ENCODE measurements at regions not wholly inside any gene's neighbourhood (a gene's known extent, or its start where the extent isn't known, plus 50 kb on each side); places are given as distances from the start of the nearest gene placed in this dataset.

- Histone ChIP-seq H3K9ac (ENCODE audit: low read depth, low read length, poor library complexity, severe bottlenecking) (no peak overlapping the region), H4K20me1 (ENCODE audit: insufficient read depth, low read length, poor library complexity, severe bottlenecking) (no peaks in the 10 kb centered on the region), H3F3A (ENCODE audit: low read depth) (no peaks in the 10 kb centered on the region), H3K4me1 (ENCODE audit: insufficient read depth, low read length, poor library complexity, severe bottlenecking) (no peaks in the 10 kb centered on the region), H3K4me2 (ENCODE audit: low read depth, low read length, poor library complexity, severe bottlenecking) (no peak overlapping the region), H3K36me3 (ENCODE audit: insufficient read depth, low read length) (no peaks in the 10 kb centered on the region), H3K9me3 (ENCODE audit: insufficient read depth, low read depth, low read length) (no peaks in the 10 kb centered on the region), H3K4me3 (ENCODE audit: low read length, poor library complexity, severe bottlenecking) (no peak overlapping the region), H3K27me3 (ENCODE audit: insufficient read depth, low read length, poor library complexity, severe bottlenecking) (no peaks in the 10 kb centered on the region), H3K79me2 (ENCODE audit: insufficient read depth, low read length) (no peaks in the 10 kb centered on the region), H3K9me2 (replicated peaks; ENCODE audit: low read depth, low read length) (no peaks in the 10 kb centered on the region), H2AFZ (ENCODE audit: low read length) (no peak overlapping the region)
- no peak for TF ChIP-seq EZH2phosphoT487 (IDR thresholded peaks at IDR 0.05; ENCODE audit: borderline replicate concordance)
- no peak for TF ChIP-seq CTCF (conservative IDR thresholded peaks at IDR 0.05; ENCODE audit: low read length)
Observed at GRCh38 chr1:56098946-56099345, 480.4 kb downstream of the PLPP3 start.

GRCh38 chr1:56097713-56098112, 481.6 kb downstream of the PLPP3 start:
- no peaks in the 10 kb centered on the region for H3K27me3 ChIP-seq (ENCODE audit: insufficient read depth, low read length, poor library complexity, severe bottlenecking)
- H3K4me2 ChIP-seq (ENCODE audit: low read depth, low read length, poor library complexity, severe bottlenecking): no peak overlapping the region
- no peaks in the 10 kb centered on the region for H3K79me2 ChIP-seq (ENCODE audit: insufficient read depth, low read length)
- H4K20me1 ChIP-seq (ENCODE audit: insufficient read depth, low read length, poor library complexity, severe bottlenecking): no peaks in the 10 kb centered on the region
- H3K4me3 ChIP-seq (ENCODE audit: low read length, poor library complexity, severe bottlenecking): no peak overlapping the region
- no peaks in the 10 kb centered on the region for H3K9me2 ChIP-seq (replicated peaks; ENCODE audit: low read depth, low read length)
- TF ChIP-seq EZH2phosphoT487 (IDR thresholded peaks at IDR 0.05; ENCODE audit: borderline replicate concordance): no peak
- TF ChIP-seq CTCF (conservative IDR thresholded peaks at IDR 0.05; ENCODE audit: low read length): no peak
- H3K9me3 ChIP-seq (ENCODE audit: insufficient read depth, low read depth, low read length): no peaks in the 10 kb centered on the region
- no peak overlapping the region for H2AFZ ChIP-seq (ENCODE audit: low read length)
- no peaks in the 10 kb centered on the region for H3F3A ChIP-seq (ENCODE audit: low read depth)
- H3K36me3 ChIP-seq (ENCODE audit: insufficient read depth, low read length): no peaks in the 10 kb centered on the region
- H3K4me1 ChIP-seq (ENCODE audit: insufficient read depth, low read length, poor library complexity, severe bottlenecking): no peaks in the 10 kb centered on the region
- no peak overlapping the region for H3K9ac ChIP-seq (ENCODE audit: low read depth, low read length, poor library complexity, severe bottlenecking)

GRCh38 chr1:56095696-56096665, 483.4 kb downstream of the PLPP3 start:
- no peak overlapping the region for H3K4me2 ChIP-seq (ENCODE audit: low read depth, low read length, poor library complexity, severe bottlenecking)
- no peak overlapping the region for H3K9ac ChIP-seq (ENCODE audit: low read depth, low read length, poor library complexity, severe bottlenecking)
- H3K27me3 ChIP-seq (ENCODE audit: insufficient read depth, low read length, poor library complexity, severe bottlenecking): no peaks in the 10 kb centered on the region
- H3K4me1 ChIP-seq (ENCODE audit: insufficient read depth, low read length, poor library complexity, severe bottlenecking): no peaks in the 10 kb centered on the region
- no peaks in the 10 kb centered on the region for H4K20me1 ChIP-seq (ENCODE audit: insufficient read depth, low read length, poor library complexity, severe bottlenecking)
- H3F3A ChIP-seq (ENCODE audit: low read depth): no peaks in the 10 kb centered on the region
- H3K79me2 ChIP-seq (ENCODE audit: insufficient read depth, low read length): no peaks in the 10 kb centered on the region
- TF ChIP-seq CTCF (conservative IDR thresholded peaks at IDR 0.05; ENCODE audit: low read length) (no peak), EZH2phosphoT487 (IDR thresholded peaks at IDR 0.05; ENCODE audit: borderline replicate concordance) (no peak)
- no peak overlapping the region for H3K4me3 ChIP-seq (ENCODE audit: low read length, poor library complexity, severe bottlenecking)
- no peaks in the 10 kb centered on the region for H3K9me3 ChIP-seq (ENCODE audit: insufficient read depth, low read depth, low read length)
- H3K36me3 ChIP-seq (ENCODE audit: insufficient read depth, low read length): no peaks in the 10 kb centered on the region
- no peaks in the 10 kb centered on the region for H3K9me2 ChIP-seq (replicated peaks; ENCODE audit: low read depth, low read length)
- no peak overlapping the region for H2AFZ ChIP-seq (ENCODE audit: low read length)

Measured in Loucy (cell line).